Sigmoid colon (tissue), 4 donors: ENCODE measurements at regions not wholly inside any gene's neighbourhood (a gene's known extent, or its start where the extent isn't known, plus 50 kb on each side); places are given as distances from the start of the nearest gene placed in this dataset.

Experiments
- EP300 ChIP-seq, 4 donors: sonication (generic); formaldehyde crosslinking; IDR thresholded peaks; one replicate each; pipeline ENCODE4 v1.6.1; 2017; ENCODE audit warnings: antibody characterized with exemption in 4 of 4
- POLR2A ChIP-seq, 2 donors: fragments of 450-650 bp; IDR thresholded peaks; one replicate each; pipeline ENCODE4 v1.6.1; 2016; ENCODE audit warnings: antibody characterized with exemption in 2 of 2, mild to moderate bottlenecking in 2 of 2, moderate library complexity in 2 of 2
- POLR2AphosphoS5 ChIP-seq, 4 donors: sonication (generic); formaldehyde crosslinking; IDR thresholded peaks; one replicate each; pipeline ENCODE4 v1.6.1; 2017; ENCODE audit warnings: antibody characterized with exemption in 4 of 4
- TF ChIP-seq, protein P1 (sequence below), 4 experiments: fragments of 450-650 bp in 3 of 4; fragments of 200-600 bp in 1 of 4; IDR thresholded peaks; one replicate each; pipeline ENCODE4 v1.5.1; 2016 to 2019; ENCODE audit warnings: antibody characterized with exemption in 4 of 4, mild to moderate bottlenecking in 3 of 4, moderate library complexity in 2 of 4

DNA sequence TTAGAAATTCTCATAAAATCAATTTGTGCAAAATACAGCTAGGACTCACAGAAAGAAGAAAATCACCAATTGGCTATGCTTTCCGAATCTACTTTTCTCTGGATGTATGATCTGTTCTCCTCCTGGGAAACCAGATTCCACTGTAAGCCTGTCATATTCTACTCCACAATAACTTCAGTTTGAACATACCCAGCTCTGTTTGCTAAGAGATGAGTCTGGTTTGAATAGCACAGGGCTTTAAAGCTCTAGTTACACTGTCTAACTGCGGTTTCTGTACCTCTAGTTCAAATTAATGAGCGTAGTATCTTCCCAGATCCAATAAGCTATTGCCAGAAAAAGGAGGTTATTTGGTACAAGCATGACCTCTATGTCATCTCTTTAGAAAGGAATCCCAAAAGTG is 270.1 kb downstream of the DAD1 start:
- TF ChIP-seq EP300 (IDR thresholded peaks at IDR 0.05): no peak
- TF ChIP-seq, protein P1, sequence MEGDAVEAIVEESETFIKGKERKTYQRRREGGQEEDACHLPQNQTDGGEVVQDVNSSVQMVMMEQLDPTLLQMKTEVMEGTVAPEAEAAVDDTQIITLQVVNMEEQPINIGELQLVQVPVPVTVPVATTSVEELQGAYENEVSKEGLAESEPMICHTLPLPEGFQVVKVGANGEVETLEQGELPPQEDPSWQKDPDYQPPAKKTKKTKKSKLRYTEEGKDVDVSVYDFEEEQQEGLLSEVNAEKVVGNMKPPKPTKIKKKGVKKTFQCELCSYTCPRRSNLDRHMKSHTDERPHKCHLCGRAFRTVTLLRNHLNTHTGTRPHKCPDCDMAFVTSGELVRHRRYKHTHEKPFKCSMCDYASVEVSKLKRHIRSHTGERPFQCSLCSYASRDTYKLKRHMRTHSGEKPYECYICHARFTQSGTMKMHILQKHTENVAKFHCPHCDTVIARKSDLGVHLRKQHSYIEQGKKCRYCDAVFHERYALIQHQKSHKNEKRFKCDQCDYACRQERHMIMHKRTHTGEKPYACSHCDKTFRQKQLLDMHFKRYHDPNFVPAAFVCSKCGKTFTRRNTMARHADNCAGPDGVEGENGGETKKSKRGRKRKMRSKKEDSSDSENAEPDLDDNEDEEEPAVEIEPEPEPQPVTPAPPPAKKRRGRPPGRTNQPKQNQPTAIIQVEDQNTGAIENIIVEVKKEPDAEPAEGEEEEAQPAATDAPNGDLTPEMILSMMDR (IDR thresholded peaks at IDR 0.05): no peak
- TF ChIP-seq POLR2AphosphoS5 (IDR thresholded peaks at IDR 0.05): no peak
- no peak for TF ChIP-seq POLR2A (IDR thresholded peaks at IDR 0.05)
